Neuronal stem cell (in vitro differentiated cells): ENCODE measurements at regions not wholly inside any gene's neighbourhood (a gene's known extent, or its start where the extent isn't known, plus 50 kb on each side); places are given as distances from the start of the nearest gene placed in this dataset.

Experiments used
- DNase-seq: peaks from one replicate; pipeline ENCODE4 v3.0.0-alpha.2; 2013; ENCODE audit warnings: low spot score
- H2AFZ ChIP-seq: one replicate; pipeline ENCODE4 v1.6.1; 2013; ENCODE audit warnings: mild to moderate bottlenecking, low read length, inconsistent platforms
- H2AK5ac ChIP-seq: 2 replicates; pipeline ENCODE4 v1.6.1; 2013; ENCODE audit warnings: low read depth, mild to moderate bottlenecking, inconsistent platforms, low read length, moderate library complexity, mixed read lengths
- H2BK120ac ChIP-seq: 2 replicates; pipeline ENCODE4 v1.6.1; 2013; ENCODE audit warnings: low read depth, mild to moderate bottlenecking, inconsistent platforms, low read length, moderate library complexity, mixed read lengths
- H2BK12ac ChIP-seq: one replicate; pipeline ENCODE4 v1.6.1; 2013; ENCODE audit warnings: low read length, inconsistent platforms
- H2BK15ac ChIP-seq: 2 replicates; pipeline ENCODE4 v1.6.1; 2013; ENCODE audit warnings: mild to moderate bottlenecking, low read length, inconsistent platforms, mixed read lengths
- H2BK5ac ChIP-seq: one replicate; pipeline ENCODE4 v1.6.1; 2013; ENCODE audit warnings: inconsistent platforms, mild to moderate bottlenecking, low read length, moderate library complexity
- H3K14ac ChIP-seq: one replicate; pipeline ENCODE4 v1.6.1; 2013; ENCODE audit warnings: low read length, inconsistent platforms
- H3K18ac ChIP-seq: 2 replicates; pipeline ENCODE4 v1.6.1; 2013; ENCODE audit warnings: low read length, inconsistent platforms
- H3K23ac ChIP-seq: 2 replicates; pipeline ENCODE4 v1.6.1; 2013; ENCODE audit warnings: low read depth, mild to moderate bottlenecking, mixed read lengths, low read length, inconsistent platforms; ENCODE audit not compliant: poor library complexity
- H3K27ac ChIP-seq: replicated peaks from 3 replicates; pipeline ENCODE4 v1.5.1; 2013; ENCODE audit warnings: low read length, inconsistent platforms
- H3K27me3 ChIP-seq, 3 experiments: 2 replicates each; pipeline ENCODE4 v1.6.1; 2013; ENCODE audit warnings: low read length in 3 of 3, mild to moderate bottlenecking in 2 of 3, inconsistent platforms in 1 of 3, low read depth in 1 of 3, mixed read lengths in 1 of 3, moderate library complexity in 1 of 3; ENCODE audit not compliant: control insufficient read depth in 3 of 3, insufficient read depth in 3 of 3
- H3K36me3 ChIP-seq, 2 donors: replicated peaks in 1 of 2; 2 replicates each; pipeline ENCODE4 v1.6.1; 2013; ENCODE audit warnings: low read length in 2 of 2; ENCODE audit not compliant: control insufficient read depth in 2 of 2, insufficient read depth in 2 of 2
- H3K4ac ChIP-seq: 2 replicates; pipeline ENCODE4 v1.6.1; 2013; ENCODE audit warnings: inconsistent platforms, mild to moderate bottlenecking, low read length, moderate library complexity
- H3K4me1 ChIP-seq, 2 donors: 1 replicate in 1 of 2; 2 replicates in 1 of 2; pipeline ENCODE4 v1.6.1; 2013; ENCODE audit warnings: low read length in 2 of 2, low read depth in 1 of 2; ENCODE audit not compliant: control insufficient read depth in 2 of 2, insufficient read depth in 1 of 2
- H3K4me2 ChIP-seq: one replicate; pipeline ENCODE4 v1.6.1; 2013; ENCODE audit warnings: mild to moderate bottlenecking, low read length, inconsistent platforms; ENCODE audit not compliant: insufficient read depth, poor library complexity, severe bottlenecking
- H3K4me3 ChIP-seq, 2 donors: 2 replicates each; pipeline ENCODE4 v1.5.1; 2013; ENCODE audit warnings: low read length in 2 of 2, mild to moderate bottlenecking in 2 of 2, inconsistent platforms in 1 of 2, moderate library complexity in 1 of 2
- H3K79me1 ChIP-seq: one replicate; pipeline ENCODE4 v1.6.1; 2013; ENCODE audit warnings: low read depth, mild to moderate bottlenecking, inconsistent platforms, low read length, moderate library complexity
- H3K9ac ChIP-seq: one replicate; pipeline ENCODE4 v1.6.1; 2013; ENCODE audit warnings: mild to moderate bottlenecking, low read depth, low read length, inconsistent platforms; ENCODE audit not compliant: poor library complexity
- H3K9me3 ChIP-seq, 2 donors: replicated peaks in 1 of 2; 2 replicates each; pipeline versions ENCODE3 to v1.6.1; 2013; ENCODE audit warnings: low read length in 2 of 2, mild to moderate bottlenecking in 2 of 2, inconsistent platforms in 1 of 2, low read depth in 1 of 2, mixed read lengths in 1 of 2, moderate library complexity in 1 of 2; ENCODE audit not compliant: control insufficient read depth in 2 of 2, insufficient read depth in 1 of 2
- H4K8ac ChIP-seq: one replicate; pipeline ENCODE4 v1.6.1; 2013; ENCODE audit warnings: low read depth, mild to moderate bottlenecking, inconsistent platforms, low read length, moderate library complexity
- H4K91ac ChIP-seq: one replicate; pipeline ENCODE4 v1.6.1; 2013; ENCODE audit warnings: low read length, low read depth, mild to moderate bottlenecking, inconsistent platforms; ENCODE audit not compliant: poor library complexity
- WGBS, 2 donors: extraction: QIAGEN DNeasy Blood & Tissue Kit; methylation state at CpG; one replicate each; pipeline ENCODE4 v1.1.7; 2013; ENCODE audit warnings: missing lambda C conversion rate in 2 of 2, mixed read lengths in 1 of 2; ENCODE audit not compliant: insufficient read length in 2 of 2, insufficient replicate concordance in 1 of 2; ENCODE audit errors: extremely low coverage in 2 of 2; 5-methylcytosine and 5-hydroxymethylcytosine counted together

DNA sequence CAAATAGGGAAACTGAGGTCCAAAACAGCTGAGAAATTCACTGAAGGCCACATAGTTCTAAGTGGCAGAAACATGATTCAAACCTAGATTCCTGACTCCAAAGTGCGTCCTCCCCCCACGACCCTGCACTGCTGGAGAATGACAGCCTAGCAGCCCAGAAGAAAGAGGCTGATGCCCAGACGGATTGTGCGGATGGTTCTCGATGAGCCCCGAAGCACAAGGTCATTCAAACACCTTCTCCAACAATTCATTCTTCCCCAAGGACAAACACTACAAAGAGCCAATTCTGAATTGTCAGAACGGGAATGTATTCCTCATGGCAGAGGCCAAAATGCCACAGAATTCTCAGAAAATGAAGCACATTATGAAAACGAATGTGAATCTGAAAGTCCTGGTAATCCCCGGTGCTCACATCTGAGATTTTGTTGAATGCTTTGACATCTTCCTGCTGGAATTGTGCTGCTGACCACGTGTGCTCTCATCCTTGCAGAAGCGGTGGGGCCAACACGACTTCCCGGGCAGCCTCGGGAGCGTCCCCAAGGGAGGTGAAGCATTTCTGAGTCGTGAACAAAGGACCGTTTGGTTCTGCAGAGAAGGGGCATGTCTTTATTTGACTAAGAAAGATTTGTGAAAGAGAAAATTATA lies 337.0 kb downstream of the EIPR1 start:
- Histone ChIP-seq H2BK15ac (no peak overlapping the region), H3K27ac (no peak overlapping the region), H3K4me3 (no peak overlapping the region), H3K27me3 (peaks cover 0 to 2% (median 2%) of the 10 kb centered on the region in 3 experiments), H3K9me3 (peaks cover 0 to 11% of the 10 kb centered on the region in 2 donors), H3K36me3 (peaks cover 0 to 2% of the 10 kb centered on the region in 2 donors), H3K9ac (no peak overlapping the region), H3K4me1 (peaks cover 0 to 2% of the 10 kb centered on the region in 2 donors), H3K14ac (no peak overlapping the region), H2BK120ac (no peak overlapping the region), H4K8ac (no peak overlapping the region), H3K4ac (no peak overlapping the region), H3K4me2 (no peak overlapping the region), H2BK5ac (no peak overlapping the region), H2BK12ac (no peak overlapping the region), H3K79me1 (peaks cover 2% of the 10 kb centered on the region), H3K23ac (no peak overlapping the region), H2AK5ac (no peak overlapping the region), H4K91ac (no peak overlapping the region), H3K18ac (no peak overlapping the region), H2AFZ (peak overlapping the region; percentile 31)
- DNase-seq: no peak
- no CpG with 5 or more reads among the region's 17 CpGs for WGBS, 2 donors

DNA sequence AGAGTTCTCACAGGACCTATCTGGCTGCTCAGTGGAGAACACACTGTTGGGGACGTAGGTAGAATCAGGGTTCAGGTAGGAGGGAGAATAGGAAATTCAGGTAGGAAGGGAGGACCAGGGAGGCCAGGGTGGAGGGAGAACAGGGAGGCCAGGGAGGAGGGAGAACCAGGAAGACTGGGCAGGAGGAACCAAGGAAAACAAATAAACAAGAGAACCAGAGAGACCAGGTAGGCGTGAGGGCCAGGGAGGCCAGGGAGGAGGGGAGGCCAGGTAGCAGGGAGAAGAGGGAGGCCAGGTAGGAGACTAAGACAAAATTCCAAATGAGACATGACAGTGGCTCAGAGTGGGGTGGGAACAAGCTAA lies 337.6 kb downstream of the EIPR1 start:
- H2BK12ac ChIP-seq: no peak overlapping the region
- peaks cover 0 to 5% of the 10 kb centered on the region in 2 donors for H3K9me3 ChIP-seq
- no peak overlapping the region for H4K91ac ChIP-seq
- no peak overlapping the region for H2BK5ac ChIP-seq
- peaks cover 0 to 8% (median 0%) of the 10 kb centered on the region in 3 experiments for H3K27me3 ChIP-seq
- no peak overlapping the region for H3K4me2 ChIP-seq
- no peak overlapping the region for H3K14ac ChIP-seq
- DNase-seq: no peak
- no peak overlapping the region for H3K27ac ChIP-seq
- H3K36me3 ChIP-seq: no peaks in the 10 kb centered on the region
- no peaks in the 10 kb centered on the region for H3K79me1 ChIP-seq
- no peaks in the 10 kb centered on the region for H3K4me1 ChIP-seq
- H3K4me3 ChIP-seq: no peak overlapping the region
- no peak overlapping the region for H2BK120ac ChIP-seq
- H3K23ac ChIP-seq: no peak overlapping the region
- WGBS, 2 donors: no CpG with 5 or more reads among the region's 2 CpGs
- no peak overlapping the region for H2BK15ac ChIP-seq
- H2AFZ ChIP-seq: no peak overlapping the region
- H3K4ac ChIP-seq: no peak overlapping the region
- H4K8ac ChIP-seq: no peak overlapping the region
- H2AK5ac ChIP-seq: no peak overlapping the region
- H3K18ac ChIP-seq: no peak overlapping the region
- H3K9ac ChIP-seq: no peak overlapping the region

DNA sequence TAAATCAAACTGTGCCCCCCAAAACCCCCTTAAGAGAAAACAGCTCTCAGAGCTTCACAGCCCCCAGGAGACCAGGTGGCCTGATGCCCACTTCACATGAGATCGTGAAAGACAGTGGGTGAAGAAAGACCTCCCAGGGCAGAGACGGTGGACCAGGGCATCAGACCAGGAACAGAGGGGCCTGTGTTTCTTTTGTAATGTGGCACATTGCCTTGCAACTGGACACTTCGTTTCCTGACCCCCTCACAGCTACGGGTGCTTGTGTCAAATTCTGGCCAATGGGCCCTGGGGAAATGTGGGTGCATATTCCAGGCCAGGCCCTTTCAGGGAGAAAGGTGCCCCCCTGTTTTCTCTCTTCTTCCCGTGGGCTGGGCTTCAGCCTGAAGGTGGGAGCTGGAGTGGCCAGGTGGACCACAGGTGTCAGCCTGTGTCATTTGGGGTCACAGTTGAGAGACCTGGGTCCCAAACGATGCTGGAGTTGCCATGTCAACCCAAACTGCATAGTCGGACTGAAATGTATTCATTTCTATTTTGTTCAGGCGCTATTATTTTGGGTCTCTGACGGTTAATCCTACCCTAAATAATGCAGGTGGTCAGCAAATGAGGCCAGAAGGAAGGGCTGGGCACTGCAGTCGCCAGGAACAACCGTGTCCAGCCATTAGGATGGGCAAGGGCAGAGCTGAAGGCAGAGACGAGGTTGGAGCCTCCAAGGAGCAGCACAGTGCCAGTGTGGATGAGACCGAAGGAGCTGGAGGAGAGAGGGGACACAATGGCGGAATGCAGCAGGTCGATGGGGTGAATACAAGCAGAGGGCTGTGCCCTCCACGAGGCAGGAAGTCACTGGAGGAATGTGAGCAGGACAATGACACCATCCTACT lies 338.2 kb downstream of the EIPR1 start:
- Histone ChIP-seq H4K91ac (no peak overlapping the region), H3K79me1 (no peaks in the 10 kb centered on the region), H3K36me3 (no peaks in the 10 kb centered on the region), H2AFZ (no peak overlapping the region), H2BK5ac (no peak overlapping the region), H3K27ac (no peak overlapping the region), H4K8ac (no peak overlapping the region), H3K4me2 (no peak overlapping the region), H3K4ac (no peak overlapping the region), H3K4me1 (no peaks in the 10 kb centered on the region), H2BK120ac (no peak overlapping the region), H3K9ac (no peak overlapping the region), H3K9me3 (peaks cover 0 to 3% of the 10 kb centered on the region in 2 donors), H3K23ac (no peak overlapping the region), H2AK5ac (no peak overlapping the region), H3K18ac (peak overlapping the region; percentile 4), H3K14ac (peak overlapping the region; percentile 28), H2BK12ac (no peak overlapping the region), H2BK15ac (no peak overlapping the region), H3K27me3 (peaks cover 0 to 9% (median 0%) of the 10 kb centered on the region in 3 experiments), H3K4me3 (no peak overlapping the region)
- DNase-seq: no peak
- no CpG with 5 or more reads among the region's 16 CpGs for WGBS, 2 donors

DNA sequence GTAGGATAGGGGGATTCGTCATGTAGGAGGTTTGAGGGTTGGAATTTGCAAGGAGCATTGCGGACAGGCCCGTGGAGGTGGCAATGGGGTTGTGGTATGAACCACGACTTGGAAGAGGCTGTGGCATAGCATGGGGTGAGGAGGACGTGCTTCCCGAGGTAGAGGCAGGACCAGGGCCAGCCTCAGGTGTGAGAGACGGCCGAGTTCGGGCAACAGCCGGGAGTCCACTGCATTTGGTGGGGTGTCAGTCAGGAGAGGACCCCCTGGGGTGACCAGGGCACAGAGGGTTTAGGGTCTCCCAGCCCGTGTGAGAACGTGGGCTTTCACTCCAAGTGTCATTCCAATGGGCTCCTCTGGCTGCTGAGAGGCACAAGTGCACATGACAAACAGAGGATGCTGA lies 339.0 kb downstream of the EIPR1 start:
- Histone ChIP-seq H2BK120ac (no peak overlapping the region), H3K4me1 (no peaks in the 10 kb centered on the region), H4K8ac (no peak overlapping the region), H4K91ac (no peak overlapping the region), H3K4me2 (no peak overlapping the region), H3K4me3 (no peak overlapping the region), H3K9ac (no peak overlapping the region), H2BK15ac (no peak overlapping the region), H3K4ac (no peak overlapping the region), H2BK12ac (no peak overlapping the region), H2AFZ (no peak overlapping the region), H3K36me3 (no peaks in the 10 kb centered on the region), H3K14ac (no peak overlapping the region), H3K18ac (no peak overlapping the region), H3K79me1 (no peaks in the 10 kb centered on the region), H3K27me3 (peaks cover 0 to 9% (median 0%) of the 10 kb centered on the region in 3 experiments), H3K9me3 (peaks cover 0 to 3% of the 10 kb centered on the region in 2 donors), H2BK5ac (no peak overlapping the region), H3K23ac (no peak overlapping the region), H2AK5ac (no peak overlapping the region), H3K27ac (no peak overlapping the region)
- no peak for DNase-seq
- no CpG with 5 or more reads among the region's 12 CpGs for WGBS, 2 donors
